Stomach (tissue), 4 donors: ENCODE measurements at regions not wholly inside any gene's neighbourhood (a gene's known extent, or its start where the extent isn't known, plus 50 kb on each side); places are given as distances from the start of the nearest gene placed in this dataset.

Experiments
- EP300 ChIP-seq: sonication (generic); formaldehyde crosslinking; IDR thresholded peaks from one replicate; pipeline ENCODE4 v1.6.1; 2017; ENCODE audit warnings: antibody characterized with exemption
- POLR2A ChIP-seq, 4 donors: fragments of 450-650 bp; IDR thresholded peaks; one replicate each; pipeline ENCODE4 v1.6.1; 2016; ENCODE audit warnings: antibody characterized with exemption in 4 of 4, control low read depth in 2 of 4, mild to moderate bottlenecking in 1 of 4, moderate library complexity in 1 of 4
- TF ChIP-seq, protein P1 (sequence below), 7 experiments: fragments of 450-650 bp in 4 of 7; fragments of 200-600 bp in 3 of 7; sonication (generic) in 3 of 7; IDR thresholded peaks; one replicate each; pipeline ENCODE4 v1.5.1; 2016 to 2019; ENCODE audit warnings: antibody characterized with exemption in 7 of 7, control low read depth in 2 of 7, mild to moderate bottlenecking in 1 of 7

GRCh38 chr12:92382383-92382878 lies 236.8 kb upstream of the BTG1 start:
- TF ChIP-seq, protein P1, sequence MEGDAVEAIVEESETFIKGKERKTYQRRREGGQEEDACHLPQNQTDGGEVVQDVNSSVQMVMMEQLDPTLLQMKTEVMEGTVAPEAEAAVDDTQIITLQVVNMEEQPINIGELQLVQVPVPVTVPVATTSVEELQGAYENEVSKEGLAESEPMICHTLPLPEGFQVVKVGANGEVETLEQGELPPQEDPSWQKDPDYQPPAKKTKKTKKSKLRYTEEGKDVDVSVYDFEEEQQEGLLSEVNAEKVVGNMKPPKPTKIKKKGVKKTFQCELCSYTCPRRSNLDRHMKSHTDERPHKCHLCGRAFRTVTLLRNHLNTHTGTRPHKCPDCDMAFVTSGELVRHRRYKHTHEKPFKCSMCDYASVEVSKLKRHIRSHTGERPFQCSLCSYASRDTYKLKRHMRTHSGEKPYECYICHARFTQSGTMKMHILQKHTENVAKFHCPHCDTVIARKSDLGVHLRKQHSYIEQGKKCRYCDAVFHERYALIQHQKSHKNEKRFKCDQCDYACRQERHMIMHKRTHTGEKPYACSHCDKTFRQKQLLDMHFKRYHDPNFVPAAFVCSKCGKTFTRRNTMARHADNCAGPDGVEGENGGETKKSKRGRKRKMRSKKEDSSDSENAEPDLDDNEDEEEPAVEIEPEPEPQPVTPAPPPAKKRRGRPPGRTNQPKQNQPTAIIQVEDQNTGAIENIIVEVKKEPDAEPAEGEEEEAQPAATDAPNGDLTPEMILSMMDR (IDR thresholded peaks at IDR 0.05) = no peak
- TF ChIP-seq EP300 (no peak), POLR2A (IDR thresholded peaks at IDR 0.05) (no peak)
